ENCODE measurements at regions not wholly inside any gene's neighbourhood (a gene's known extent, or its start where the extent isn't known, plus 50 kb on each side); places are given as distances from the start of the nearest gene placed in this dataset.

DNA sequence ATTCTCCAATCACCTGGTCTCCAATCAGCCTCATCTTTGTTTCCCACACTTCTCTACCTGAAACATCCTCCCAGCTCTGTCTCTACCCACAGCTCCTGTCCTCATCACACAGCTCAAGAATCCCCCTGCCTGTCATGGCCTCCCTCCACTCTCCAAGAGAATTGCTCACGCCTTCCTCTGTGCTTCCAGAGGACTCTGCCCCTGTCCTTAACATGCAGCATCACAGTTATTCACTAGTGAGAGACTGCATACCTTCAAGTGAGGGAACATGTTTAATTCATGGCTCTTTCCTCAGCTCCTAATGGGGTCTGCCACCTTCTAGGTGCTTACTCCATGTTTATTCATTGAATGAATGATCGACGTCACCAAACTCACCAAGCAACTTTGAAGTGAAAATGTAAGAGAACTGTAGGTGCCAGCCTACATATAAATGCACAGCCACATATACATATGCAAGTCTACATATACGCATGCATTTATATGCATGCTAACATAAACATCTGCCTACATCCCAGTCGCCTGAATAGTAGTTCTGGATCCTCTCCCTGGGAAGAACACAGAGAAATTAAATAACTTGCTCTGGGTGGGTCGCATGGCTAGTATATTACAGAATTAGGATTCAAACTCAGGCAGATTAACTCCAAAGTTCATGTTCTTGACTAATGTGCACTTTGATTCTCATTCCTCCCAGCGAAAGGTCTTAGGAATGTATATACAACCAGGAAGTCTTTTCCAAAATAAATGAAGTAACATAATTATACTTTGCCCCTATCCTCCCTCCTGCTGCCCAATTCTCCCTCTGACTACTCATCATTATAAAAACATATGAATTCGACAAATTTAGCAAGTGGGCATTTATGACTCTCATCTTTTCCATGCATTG, 295.6 kb downstream of the MAFB start:
- no peak for TF ChIP-seq YY1 (tag by site-specific recombination; IDR thresholded peaks at IDR 0.05)
- no peak for TF ChIP-seq ZNF548 (tag by site-specific recombination; IDR thresholded peaks at IDR 0.05)
- TF ChIP-seq, protein P1, sequence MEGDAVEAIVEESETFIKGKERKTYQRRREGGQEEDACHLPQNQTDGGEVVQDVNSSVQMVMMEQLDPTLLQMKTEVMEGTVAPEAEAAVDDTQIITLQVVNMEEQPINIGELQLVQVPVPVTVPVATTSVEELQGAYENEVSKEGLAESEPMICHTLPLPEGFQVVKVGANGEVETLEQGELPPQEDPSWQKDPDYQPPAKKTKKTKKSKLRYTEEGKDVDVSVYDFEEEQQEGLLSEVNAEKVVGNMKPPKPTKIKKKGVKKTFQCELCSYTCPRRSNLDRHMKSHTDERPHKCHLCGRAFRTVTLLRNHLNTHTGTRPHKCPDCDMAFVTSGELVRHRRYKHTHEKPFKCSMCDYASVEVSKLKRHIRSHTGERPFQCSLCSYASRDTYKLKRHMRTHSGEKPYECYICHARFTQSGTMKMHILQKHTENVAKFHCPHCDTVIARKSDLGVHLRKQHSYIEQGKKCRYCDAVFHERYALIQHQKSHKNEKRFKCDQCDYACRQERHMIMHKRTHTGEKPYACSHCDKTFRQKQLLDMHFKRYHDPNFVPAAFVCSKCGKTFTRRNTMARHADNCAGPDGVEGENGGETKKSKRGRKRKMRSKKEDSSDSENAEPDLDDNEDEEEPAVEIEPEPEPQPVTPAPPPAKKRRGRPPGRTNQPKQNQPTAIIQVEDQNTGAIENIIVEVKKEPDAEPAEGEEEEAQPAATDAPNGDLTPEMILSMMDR (tag by site-specific recombination; IDR thresholded peaks at IDR 0.05), result no peak
- TF ChIP-seq ZNF544 (tag by site-specific recombination; IDR thresholded peaks at IDR 0.05), result no peak
- no peak for TF ChIP-seq SP2 (tag by site-specific recombination; IDR thresholded peaks at IDR 0.05)
- TF ChIP-seq ZNF514 (tag by site-specific recombination; IDR thresholded peaks at IDR 0.05), result no peak

Measured in HEK293 (cell line).